ENCODE measurements at regions not wholly inside any gene's neighbourhood (a gene's known extent, or its start where the extent isn't known, plus 50 kb on each side); places are given as distances from the start of the nearest gene placed in this dataset.
"Not testable (repeated sequence)": the region's sequence is repeated elsewhere in the genome, so short reads cannot be mapped to it uniquely, and the experiment has no call there.

DNA sequence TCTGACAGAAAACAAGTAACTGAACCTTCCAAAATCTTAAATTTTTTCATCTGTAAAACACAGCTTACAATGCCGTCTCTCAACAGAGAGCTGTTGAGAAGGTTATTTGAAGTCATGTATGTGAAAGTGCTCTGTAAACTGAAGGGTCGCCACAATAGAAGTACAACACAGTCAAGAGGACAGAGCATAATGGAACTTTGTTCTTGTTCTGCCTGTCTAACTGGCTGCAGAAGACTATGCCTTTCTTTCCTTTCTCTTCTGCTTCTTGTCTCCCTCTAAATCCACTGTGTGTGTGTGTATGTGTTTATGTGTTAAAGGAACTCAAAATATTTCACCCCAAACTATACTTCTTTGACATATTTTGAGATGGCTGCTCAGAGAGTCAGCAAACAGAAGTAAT, 365.8 kb upstream of the RND3 start:
- no peak for DNase-seq (ENCODE audit: low read depth)

DNA sequence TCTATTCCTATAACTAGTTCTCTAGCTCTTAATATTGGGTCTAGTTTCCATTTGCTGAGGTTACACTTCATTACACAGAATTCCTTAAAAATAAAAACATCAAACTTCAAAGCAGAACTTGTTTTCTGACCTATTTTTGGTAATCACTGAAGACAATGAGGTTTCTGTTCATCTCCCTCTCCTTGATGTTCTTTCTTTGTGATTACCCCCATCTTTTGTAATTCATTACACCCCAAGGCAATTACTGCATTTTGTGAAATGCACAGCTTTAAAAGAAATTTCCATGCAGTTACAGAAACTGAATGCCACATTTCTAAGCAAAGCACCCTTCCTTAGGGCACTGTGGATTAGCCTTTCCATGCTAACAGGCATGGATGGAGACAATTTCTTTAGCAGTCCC, 363.2 kb upstream of the RND3 start:
- no peak for DNase-seq (ENCODE audit: low read depth)

DNA sequence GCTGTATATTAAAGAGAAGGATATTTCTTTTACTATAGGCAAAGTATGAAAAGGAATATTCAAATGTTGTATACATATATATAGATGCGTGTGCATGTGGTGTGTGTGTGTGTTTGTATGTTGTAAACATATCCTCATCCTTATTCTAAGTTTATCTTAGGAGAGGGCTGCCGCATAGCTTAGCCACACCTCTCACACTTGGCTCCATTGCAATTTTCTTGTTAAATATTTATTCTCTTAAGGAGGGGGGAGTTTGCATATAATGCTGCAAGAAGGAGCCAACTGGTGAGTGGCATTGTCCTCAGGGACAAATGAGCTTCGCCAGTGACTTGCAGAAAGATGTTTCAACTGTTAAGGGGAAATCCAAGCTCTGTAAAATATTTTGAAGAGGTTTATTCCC, 360.1 kb upstream of the RND3 start:
- no peak for DNase-seq (ENCODE audit: low read depth)

DNA sequence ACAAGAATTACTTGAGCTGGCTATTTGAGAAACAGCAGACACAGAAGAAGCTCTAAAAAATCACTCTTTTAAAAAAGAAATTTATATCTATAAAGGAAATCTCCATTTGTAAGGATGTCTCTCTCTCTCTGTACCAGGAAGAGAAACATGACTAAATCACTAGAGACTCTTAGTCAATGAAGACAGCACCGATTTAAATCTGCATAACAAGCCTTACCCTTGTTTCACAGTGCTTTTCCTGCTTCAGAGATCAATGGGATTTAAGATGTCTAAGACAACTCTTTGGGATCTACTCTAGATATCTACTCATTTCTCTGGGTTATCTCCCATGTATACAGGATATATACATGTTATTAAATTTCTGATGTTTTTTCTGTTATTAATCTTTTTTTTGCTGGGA, 359.2 kb upstream of the RND3 start:
- DNase-seq (ENCODE audit: low read depth): no peak

DNA sequence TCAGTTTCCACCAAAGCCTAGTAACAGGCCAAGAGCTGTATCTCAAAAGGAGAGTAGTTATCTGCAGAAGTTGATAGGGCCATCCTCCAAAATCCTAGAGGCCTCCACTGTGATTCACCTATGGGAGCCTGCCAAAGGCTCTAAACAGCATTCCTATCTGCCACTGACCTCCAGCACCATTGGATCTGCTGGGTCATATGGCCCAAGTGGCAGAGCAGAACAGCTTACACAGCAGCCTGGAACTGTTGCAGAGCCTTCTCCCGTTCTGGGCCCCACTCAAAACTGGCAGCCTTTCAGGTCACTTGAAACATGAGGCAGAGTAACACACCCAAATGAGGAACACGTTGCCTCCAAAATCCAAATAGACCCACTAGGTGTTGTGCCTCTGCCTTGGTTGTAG, 345.2 kb upstream of the RND3 start:
- no peak for DNase-seq (ENCODE audit: low read depth)

DNA sequence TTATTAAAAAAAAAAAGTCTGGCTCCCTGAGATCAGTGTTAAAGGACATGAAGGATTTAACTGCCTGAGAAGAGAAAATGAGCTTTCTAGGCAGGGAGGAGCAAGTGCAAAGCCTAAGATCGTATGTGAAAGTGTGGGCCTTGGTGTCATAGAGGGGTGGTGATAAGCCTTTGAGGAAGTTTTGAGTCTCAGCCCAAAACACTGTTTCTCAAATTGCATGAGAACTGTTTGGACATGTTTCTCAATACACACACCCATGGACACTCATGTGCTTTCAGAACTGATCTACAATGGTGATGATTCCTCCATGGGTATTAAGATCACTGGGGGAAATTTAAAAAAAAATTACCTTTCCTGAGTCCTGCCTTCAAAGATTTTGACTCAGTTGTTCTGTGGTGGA, 336.7 kb upstream of the RND3 start:
- DNase-seq (ENCODE audit: low read depth): no peak

DNA sequence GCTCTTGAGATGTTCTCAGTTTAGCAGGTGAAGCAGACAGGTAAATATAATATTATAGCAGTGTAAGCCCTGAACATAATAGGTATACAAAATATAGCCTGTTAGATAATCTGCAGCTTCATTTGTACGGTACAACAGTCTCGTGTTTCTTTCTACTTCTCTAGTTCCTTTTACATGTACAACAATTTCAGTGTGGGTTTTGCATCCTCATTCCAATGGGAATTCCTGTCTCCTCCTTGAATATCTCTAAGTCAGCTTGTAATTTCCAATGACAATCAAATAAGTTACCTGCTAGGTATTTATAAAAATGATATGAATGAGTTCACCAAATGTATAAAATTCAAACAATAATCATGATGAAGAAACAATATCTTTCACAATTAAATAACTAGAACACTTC, 330.0 kb upstream of the RND3 start:
- DNase-seq (ENCODE audit: low read depth): no peak

DNA sequence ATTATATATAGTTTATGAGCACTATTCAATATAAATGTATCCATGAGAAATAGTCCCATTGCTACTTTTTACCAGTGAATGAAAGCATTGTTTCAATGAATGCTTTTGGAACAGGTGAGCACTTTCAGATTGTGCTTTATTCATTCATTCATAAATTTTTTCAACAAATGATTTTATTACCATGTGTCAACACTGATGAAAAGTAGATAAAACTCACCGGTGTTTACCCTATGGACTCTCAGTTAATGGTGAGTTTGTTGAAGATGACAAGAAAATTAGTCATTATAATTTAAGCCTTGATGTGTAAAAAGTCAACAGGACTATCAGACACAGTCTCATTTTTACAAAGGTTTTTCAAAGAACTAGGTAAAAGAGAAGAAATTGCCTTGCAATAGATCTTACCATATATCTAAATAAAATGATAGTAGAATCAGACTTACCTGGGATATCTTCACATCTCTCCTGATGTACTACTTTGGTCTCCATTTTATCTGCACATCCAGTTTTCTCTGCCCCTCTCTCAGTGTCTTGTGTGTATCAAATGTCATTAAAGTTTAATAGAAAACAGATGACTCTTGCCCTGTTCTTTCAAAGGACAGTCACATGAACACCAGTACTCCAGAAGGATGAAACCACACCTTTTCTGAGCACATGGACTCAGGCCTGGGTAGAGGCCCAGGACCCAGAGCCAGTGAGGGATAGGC, 325.3 kb upstream of the RND3 start:
- DNase-seq (ENCODE audit: low read depth): no peak

DNA sequence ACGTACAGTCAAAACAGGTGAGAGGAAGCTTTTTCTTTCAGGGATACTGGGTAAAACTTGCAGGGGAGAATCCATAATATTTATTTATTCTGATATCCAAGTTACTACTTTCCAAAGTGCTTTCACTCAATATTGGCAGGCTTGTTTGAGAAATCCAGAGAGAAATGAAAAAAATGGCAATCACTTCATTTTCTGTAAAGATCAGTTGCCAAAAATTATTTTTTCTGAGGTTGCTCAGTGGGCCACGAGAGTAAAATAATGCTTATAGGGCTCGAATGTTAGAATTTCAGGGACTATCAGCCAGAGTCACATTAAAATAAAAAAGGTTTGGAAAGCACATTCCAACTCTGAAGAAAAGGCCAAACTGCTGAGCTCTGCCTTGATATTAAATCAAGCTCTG, 324.6 kb upstream of the RND3 start:
- DNase-seq (ENCODE audit: low read depth): no peak

DNA sequence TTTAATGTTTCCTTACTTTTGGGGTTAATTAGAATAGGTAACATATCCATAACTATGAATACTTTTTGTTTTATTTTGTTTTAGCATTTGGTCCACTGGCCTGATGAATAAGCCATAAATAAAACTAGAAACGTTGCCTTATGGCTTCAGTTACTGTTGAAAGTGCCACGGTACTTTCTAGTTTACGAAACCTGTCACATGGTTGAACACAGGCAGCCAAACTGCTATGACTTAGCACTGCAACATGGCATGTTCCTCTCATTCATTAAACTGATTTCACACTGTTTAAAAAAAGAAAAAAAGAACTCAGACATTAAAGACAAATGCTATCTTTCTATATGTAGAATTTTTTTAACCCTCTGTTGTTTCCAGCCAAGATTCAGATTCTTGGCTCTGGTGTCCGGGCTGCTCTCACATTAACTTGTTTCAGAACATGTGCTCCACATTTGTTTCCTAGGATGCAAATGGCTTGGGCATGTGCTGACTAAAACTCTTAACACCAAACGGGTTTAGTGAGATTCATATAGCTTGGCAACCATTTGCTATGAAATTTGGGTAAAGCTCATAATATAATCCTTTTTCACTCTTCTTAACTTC, 323.9 kb upstream of the RND3 start:
- DNase-seq (ENCODE audit: low read depth): no peak

DNA sequence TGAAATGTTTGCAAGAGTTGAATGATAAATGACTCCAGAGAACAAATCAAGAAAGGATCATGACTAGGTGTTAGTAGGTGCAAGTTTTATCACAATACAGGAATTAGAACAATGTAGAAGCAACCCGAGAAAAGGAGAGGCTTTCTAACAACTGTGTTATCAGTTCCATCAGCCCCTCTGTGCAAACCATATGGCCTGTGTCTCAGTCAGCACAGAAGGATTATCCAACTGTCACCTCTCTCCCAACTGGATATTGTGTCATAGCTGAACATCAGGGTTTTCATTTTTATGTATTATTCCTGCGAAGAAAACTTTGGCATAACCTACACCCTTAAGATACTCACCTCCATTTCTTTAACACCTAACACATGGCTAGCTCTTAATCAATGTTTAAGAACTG, 321.6 kb upstream of the RND3 start:
- no peak for DNase-seq (ENCODE audit: low read depth)

DNA sequence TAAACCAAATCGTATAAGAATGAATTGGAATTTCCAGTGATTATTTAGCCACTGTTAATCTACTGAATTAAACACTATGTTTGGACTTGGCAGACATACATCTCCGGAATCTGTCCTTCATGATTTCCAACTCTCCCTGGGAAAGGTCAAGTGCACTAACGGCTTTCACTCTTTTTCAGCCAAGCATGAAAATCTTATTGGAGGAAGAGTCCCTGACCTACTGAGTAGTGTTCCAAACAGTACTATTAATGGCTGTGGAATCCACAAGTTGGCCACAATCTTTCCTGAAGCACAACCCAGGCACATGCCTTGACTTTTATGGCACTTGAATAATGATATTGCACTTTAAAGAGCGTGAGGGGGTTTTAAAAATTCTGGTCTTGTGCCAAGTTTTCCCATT, 318.9 kb upstream of the RND3 start:
- DNase-seq (ENCODE audit: low read depth): no peak

DNA sequence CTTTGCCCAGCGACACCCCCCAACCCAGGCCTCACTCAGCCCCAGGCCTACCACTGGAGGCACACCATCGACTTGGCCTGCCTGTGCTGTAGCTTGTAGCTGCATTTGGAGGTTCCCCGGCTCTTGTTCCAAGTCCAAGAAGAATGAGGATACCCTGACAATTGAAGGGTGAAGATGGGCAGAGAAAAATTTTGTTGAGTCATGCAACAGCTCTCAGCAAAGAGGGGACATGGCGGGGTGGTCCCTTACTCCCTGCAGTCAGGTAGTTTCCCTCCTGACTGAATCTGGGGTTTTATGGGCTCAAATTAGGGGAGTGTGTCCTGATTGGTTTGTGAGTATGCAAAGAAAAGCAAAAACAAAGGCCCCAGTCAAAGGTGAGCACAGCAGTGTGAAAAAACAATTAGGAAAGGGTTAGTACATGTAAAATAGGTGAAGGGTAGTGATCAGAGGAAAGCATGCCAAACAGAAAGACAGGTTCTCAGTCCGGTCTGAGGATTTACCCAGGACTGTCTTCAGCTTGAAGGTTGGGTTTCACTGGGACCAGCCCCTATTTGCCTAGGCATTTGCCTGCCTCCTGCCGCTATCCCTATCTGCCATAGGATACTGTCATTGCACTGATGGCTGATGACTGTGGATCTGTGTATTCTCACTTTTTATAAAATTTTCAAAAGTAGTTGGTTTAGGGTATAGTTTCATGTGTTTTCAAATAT, 316.4 kb upstream of the RND3 start:
- DNase-seq (ENCODE audit: low read depth): no peak

DNA sequence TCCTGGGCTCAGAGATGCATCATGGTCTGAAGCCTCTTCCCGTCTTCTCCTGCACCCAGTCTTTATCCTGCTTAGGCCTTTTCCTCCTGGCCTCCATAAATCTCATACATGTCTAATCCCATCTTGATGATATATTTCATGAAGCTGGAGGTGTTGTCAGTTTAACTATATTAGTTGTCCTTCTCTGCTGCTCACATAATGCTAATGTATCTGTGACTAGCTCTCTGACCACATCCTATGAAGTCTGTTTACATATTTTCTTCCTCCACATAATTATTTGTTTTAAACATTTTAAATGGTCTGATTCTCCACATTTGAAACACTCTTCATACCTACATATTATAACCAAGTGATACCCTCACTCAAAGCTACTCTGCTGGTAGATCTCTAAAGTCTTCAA, 315.2 kb upstream of the RND3 start:
- DNase-seq (ENCODE audit: low read depth): no peak

DNA sequence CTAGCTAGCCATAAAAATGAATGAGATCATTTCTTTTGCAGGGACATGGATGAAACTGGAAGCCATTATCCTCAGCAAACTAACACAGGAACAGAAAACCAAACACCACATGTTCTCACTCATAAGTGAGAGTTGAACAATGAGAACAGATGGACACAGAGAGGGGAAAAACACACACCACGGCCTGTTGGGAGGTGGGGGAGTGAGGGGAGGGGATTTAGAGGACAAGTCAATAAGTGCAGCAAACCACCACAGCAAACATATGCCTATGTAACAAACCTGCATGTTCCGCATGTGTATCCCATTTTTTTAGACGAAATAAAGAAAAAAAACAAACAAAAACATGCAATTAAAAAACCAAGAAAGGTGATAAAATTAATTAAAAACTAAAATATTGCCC, 308.8 kb upstream of the RND3 start:
- DNase-seq (ENCODE audit: low read depth): not testable (repeated sequence)

DNA sequence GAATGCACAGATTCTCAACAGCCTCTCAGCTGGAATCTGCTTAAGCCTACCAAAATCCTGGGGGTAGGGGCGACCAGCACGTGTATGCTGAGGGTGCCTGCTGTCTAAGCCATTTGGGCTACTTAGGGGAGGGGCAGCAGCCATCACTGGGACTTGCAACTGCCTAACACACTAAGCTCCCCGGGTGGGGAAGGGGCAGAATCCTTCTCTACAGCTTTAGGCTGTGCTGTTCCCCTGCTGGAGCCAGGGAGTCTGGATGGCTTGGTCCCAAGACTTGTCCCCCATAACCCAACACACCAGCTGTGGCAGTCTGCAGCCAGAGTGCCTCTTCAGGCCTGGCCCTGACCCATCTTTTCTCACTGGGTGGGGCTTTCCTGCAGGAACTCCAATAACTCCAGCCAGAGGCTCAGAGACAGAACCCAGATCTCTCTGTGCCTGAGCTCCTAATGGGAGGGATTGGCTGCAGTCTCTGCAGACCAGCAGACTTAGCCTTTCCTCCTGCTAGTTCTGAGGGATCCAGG, 305.4 kb upstream of the RND3 start:
- DNase-seq (ENCODE audit: low read depth): no peak

DNA sequence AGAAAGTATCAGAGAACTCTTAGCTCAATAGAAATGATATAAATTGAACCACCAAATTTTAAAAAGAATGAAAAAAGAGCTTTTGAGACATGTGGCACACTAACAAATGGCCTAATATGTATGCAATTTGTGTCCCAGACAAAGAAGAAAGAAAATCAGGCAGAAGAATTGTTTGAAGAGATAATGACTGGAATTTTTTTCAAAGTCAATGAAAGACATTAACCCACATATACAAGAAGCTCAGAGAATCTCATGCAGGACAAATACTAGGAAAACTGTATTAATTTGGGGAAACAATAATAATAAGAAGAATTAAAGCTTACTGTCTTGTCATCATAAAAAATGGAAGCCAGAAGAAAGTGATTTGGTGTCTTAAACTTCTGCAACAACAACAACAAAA, 304.1 kb upstream of the RND3 start:
- no peak for DNase-seq (ENCODE audit: low read depth)

DNA sequence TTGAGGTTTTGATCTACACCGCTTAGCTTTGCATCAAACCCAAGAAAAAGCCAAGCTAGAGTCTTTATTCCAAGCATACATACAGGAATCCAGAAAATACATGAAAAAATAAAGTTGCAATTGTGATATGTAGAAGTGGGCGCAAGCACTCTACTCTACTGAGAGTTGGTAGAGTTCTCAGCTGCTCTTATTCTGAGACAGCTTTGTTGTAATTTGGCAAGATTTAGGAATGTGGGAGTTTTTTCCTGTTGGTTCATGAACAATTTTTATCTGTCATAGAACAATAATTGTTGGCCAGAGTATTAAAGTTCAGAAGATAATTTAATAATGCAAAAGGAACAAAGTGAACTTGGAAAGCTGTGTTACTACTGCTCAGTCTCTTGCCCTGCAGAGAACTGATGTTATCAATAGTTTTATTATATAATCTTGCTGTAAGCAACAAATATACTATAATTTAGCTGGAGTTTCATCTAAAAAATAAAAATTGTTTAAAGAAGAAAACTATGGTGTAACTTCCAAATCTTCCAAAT, 302.0 kb upstream of the RND3 start:
- no peak for DNase-seq (ENCODE audit: low read depth)

DNA sequence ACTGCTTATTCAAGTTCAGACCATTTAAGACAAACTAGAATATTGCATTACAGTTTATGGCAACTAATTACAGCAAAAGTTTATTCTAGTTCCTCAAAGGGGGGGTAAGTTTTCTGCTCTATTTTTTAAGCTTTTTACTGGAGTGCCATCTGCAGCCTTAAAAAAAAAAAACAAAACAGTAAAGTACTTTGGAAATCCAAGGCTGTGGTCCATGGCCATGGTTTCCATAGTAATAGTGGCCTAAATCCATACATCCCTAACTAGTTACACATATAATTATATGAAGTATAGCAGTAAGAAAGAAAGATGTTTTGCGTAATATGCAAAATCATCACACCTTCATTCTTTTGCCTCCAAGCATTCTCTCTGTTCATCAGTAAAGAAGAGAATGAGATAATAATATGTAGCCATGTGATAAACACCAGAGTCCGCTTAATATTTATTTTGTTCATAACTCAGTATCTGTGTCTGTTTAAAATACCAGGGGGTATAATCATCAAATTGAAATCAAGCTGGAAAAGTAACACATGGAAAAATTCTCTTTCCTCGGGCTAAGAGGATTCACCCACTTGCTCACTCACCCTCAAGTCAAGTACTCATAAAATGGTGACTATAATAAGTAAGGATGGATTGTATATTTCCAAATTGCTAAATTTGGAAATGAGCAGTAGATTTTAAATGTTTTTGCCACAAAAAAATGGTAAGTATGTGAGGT, 301.1 kb upstream of the RND3 start:
- DNase-seq (ENCODE audit: low read depth): no peak

DNA sequence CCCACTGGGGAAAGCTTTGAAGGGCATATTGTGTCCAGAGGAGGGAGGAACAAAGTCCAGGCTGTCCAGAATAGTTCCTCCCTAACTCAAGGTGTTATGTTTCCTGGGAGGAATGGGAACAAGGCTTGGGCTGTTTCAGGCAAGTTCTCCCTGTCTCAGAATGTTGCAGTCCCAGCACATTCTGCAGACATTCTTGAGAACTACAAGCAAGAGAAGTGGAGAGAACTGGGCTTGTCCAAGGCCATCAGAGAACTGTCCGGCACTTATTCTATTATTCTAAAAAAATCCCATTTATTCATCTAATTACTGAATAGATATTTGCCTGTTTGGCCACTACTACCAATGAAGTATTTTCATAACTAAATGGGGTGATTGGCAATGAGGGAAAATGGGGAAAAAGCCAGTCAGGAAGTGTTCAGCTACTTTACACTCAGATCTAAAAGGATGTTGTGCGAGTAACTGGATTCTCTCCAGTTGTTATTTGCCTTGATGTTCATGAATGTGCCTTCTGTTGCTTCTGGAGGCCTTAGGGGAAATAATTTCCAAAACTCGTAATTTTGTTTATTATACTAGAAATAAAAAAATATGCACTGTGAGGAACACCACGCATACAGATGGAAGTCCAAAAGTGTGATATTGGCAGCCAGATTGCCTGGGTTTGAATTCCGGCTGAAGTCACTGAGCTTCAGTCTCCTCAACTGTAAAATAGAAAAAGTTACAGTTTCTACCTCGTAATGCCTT, 300.1 kb upstream of the RND3 start:
- DNase-seq (ENCODE audit: low read depth): no peak

DNA sequence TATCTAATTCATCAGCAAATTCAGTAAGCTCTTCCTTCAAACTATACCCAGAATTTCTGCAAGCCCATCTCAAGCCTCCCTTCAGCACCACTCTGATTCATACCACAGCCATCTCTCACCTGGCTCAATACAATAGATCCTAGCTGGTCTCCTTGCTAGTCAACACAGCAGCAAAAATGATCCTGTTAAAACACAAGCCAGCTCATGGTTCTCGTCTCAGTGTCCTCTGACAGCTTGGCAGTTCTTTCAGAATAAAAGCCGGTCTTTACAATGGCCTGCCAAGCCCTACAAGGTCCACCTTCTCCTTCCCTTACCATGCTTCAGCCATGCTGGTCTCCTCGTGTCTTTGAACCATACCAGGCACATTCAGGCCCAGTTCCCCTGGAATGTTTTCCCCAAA, 296.9 kb upstream of the RND3 start:
- DNase-seq (ENCODE audit: low read depth): no peak

DNA sequence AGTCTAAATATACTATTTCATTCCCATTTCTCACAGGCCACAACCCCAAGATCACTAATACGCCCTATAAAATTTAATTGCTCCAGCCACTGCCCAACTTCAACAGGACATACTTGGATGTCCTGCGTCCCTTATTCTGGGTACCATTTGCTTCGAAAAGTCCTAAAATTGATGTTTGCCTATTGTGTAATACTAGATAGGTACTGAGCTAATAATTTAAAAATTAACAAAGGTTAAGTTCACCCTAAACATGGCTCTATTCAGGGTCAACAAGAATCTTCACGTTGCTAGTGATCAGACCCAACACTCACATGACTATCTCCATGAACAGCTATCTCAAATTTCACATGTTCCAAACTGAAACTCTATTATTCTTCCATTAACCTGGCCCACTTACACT, 296.4 kb upstream of the RND3 start:
- DNase-seq (ENCODE audit: low read depth): no peak

Data from Daoy (cell line).